H1 (cell line): ENCODE measurements at regions not wholly inside any gene's neighbourhood (a gene's known extent, or its start where the extent isn't known, plus 50 kb on each side); places are given as distances from the start of the nearest gene placed in this dataset.

Experiments used
- BACH1 ChIP-seq: IDR thresholded peaks from 2 replicates; pipeline ENCODE4 v1.6.1; 2012; ENCODE audit warnings: low read length, improper control_type of control experiment
- CTBP2 ChIP-seq: IDR thresholded peaks from 2 replicates; pipeline ENCODE4 v1.7.0; 2011; ENCODE audit warnings: borderline replicate concordance, mild to moderate bottlenecking, moderate library complexity, mixed read lengths, low read length; ENCODE audit not compliant: insufficient read depth, insufficient read length
- SIN3A ChIP-seq, 2 experiments: IDR thresholded peaks in 1 of 2; conservative IDR thresholded peaks in 1 of 2; 2 replicates each; pipeline ENCODE4 v1.6.1; 2011 to 2012; ENCODE audit warnings: low read length in 2 of 2, improper control_type of control experiment in 1 of 2, low read depth in 1 of 2, mild to moderate bottlenecking in 1 of 2
- SP2 ChIP-seq: IDR thresholded peaks from 2 replicates; pipeline ENCODE4 v1.6.1; 2012; ENCODE audit warnings: mild to moderate bottlenecking, low read length, inconsistent platforms
- SRF ChIP-seq: IDR thresholded peaks from 2 replicates; pipeline ENCODE4 v1.6.1; 2011; ENCODE audit warnings: mild to moderate bottlenecking, low read depth, low read length, moderate library complexity
- YY1 ChIP-seq: IDR thresholded peaks from 2 replicates; pipeline ENCODE4 v1.6.1; 2011; ENCODE audit warnings: low read depth, mild to moderate bottlenecking, low read length

- TF ChIP-seq YY1 (no peak), SRF (no peak), CTBP2 (no peak), BACH1 (no peak), SP2 (no peak), SIN3A (conservative IDR thresholded peaks at IDR 0.05 in 1 of 2, IDR thresholded peaks at IDR 0.05 in 1 of 2; ENCODE audit: low read depth in 1 of 2, low read length in 2 of 2) (no peak)
Observed at GRCh38 chr2:51410331-51410730, 378.4 kb upstream of the NRXN1 start (continued).
